ENCODE measurements at regions not wholly inside any gene's neighbourhood (a gene's known extent, or its start where the extent isn't known, plus 50 kb on each side); places are given as distances from the start of the nearest gene placed in this dataset.

GRCh38 chr10:25768167-25768566, 165.9 kb upstream of the MYO3A start:
- H3K27ac ChIP-seq = no peak overlapping the region
- no peak overlapping the region for H3K4me3 ChIP-seq
- no peaks in the 10 kb centered on the region for H3K36me3 ChIP-seq
- no peak for DNase-seq
- intact Hi-C loops (cut with DNase I; ENCODE audit: low total_unique reads) = no loop called here
- no peaks in the 10 kb centered on the region for H3K4me1 ChIP-seq
- H3K9me3 ChIP-seq = no peaks in the 10 kb centered on the region
- TF ChIP-seq CTCF (IDR thresholded peaks at IDR 0.05) = no peak
- H3K27me3 ChIP-seq = peaks cover 0 to 9% of the 10 kb centered on the region in 2 donors

- intact Hi-C loops (cut with DNase I; ENCODE audit: low total_unique reads) = no loop called here
- Histone ChIP-seq H3K4me3 (no peak overlapping the region), H3K4me1 (no peaks in the 10 kb centered on the region), H3K36me3 (no peaks in the 10 kb centered on the region), H3K27ac (no peak overlapping the region), H3K9me3 (no peaks in the 10 kb centered on the region), H3K27me3 (no peaks in the 10 kb centered on the region)
- no peak for DNase-seq
- no peak for TF ChIP-seq CTCF (IDR thresholded peaks at IDR 0.05)
These were observed 155.4 kb upstream of the MYO3A start for GRCh38 chr10:25778646-25779045.

GRCh38 chr10:25786161-25786560, 147.9 kb upstream of the MYO3A start:
- TF ChIP-seq CTCF (IDR thresholded peaks at IDR 0.05) = no peak
- no peak for DNase-seq
- Histone ChIP-seq H3K4me3 (no peak overlapping the region), H3K27ac (no peak overlapping the region), H3K36me3 (no peaks in the 10 kb centered on the region), H3K27me3 (no peaks in the 10 kb centered on the region), H3K9me3 (no peaks in the 10 kb centered on the region), H3K4me1 (no peaks in the 10 kb centered on the region)
- intact Hi-C loops (cut with DNase I; ENCODE audit: low total_unique reads) = no loop called here

- Histone ChIP-seq H3K36me3 (no peaks in the 10 kb centered on the region), H3K27ac (no peak overlapping the region), H3K4me3 (no peak overlapping the region), H3K27me3 (no peaks in the 10 kb centered on the region), H3K4me1 (no peaks in the 10 kb centered on the region), H3K9me3 (no peaks in the 10 kb centered on the region)
- no peak for TF ChIP-seq CTCF (IDR thresholded peaks at IDR 0.05)
- DNase-seq = no peak
- intact Hi-C loops (cut with DNase I; ENCODE audit: low total_unique reads) = no loop called here
These were observed 147.1 kb upstream of the MYO3A start for GRCh38 chr10:25786899-25787298.

GRCh38 chr10:25797888-25798429, 136.1 kb upstream of the MYO3A start:
- DNase-seq = no peak
- TF ChIP-seq CTCF (IDR thresholded peaks at IDR 0.05) = no peak
- intact Hi-C loops (cut with DNase I; ENCODE audit: low total_unique reads) = no loop called here
- Histone ChIP-seq H3K36me3 (no peaks in the 10 kb centered on the region), H3K27me3 (no peaks in the 10 kb centered on the region), H3K9me3 (no peaks in the 10 kb centered on the region), H3K4me3 (no peak overlapping the region), H3K27ac (no peak overlapping the region), H3K4me1 (no peaks in the 10 kb centered on the region)

GRCh38 chr10:25804505-25804904, 129.5 kb upstream of the MYO3A start:
- H3K36me3 ChIP-seq = no peaks in the 10 kb centered on the region
- no peak for TF ChIP-seq CTCF (IDR thresholded peaks at IDR 0.05)

More at GRCh38 chr10:25804505-25804904, 129.5 kb upstream of the MYO3A start:
- Histone ChIP-seq H3K4me1 (no peaks in the 10 kb centered on the region), H3K27ac (no peak overlapping the region), H3K9me3 (no peaks in the 10 kb centered on the region), H3K27me3 (no peaks in the 10 kb centered on the region), H3K4me3 (no peak overlapping the region)
- intact Hi-C loops (cut with DNase I; ENCODE audit: low total_unique reads) = no loop called here
- no peak for DNase-seq
